ENCODE measurements at regions not wholly inside any gene's neighbourhood (a gene's known extent, or its start where the extent isn't known, plus 50 kb on each side); places are given as distances from the start of the nearest gene placed in this dataset.
"Not testable (repeated sequence)": the region's sequence is repeated elsewhere in the genome, so short reads cannot be mapped to it uniquely, and the experiment has no call there.

DNA sequence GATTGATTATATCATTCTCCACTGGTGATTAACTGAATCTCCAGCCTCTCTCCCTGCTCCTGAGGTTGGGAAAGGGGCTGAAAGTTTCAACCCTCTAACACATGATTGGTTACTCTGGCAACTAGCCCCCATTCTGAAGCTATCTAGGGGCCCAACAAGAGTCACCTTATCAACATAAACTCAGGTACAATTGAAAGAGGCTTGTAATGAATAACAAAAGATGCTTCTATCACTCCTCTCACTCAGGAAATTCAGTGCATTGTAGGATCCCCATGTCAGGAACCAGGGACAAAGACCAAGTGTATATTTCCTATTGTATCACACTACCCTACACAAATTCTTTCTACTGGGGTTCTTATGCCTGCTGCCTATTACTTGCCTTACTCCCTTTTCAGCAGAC, 123.9 kb upstream of the SLC13A1 start:
- H3K27ac ChIP-seq, result no peak overlapping the region
- H3K9me3 ChIP-seq, result no peaks in the 10 kb centered on the region
- intact Hi-C loops (cut with DNase I), result no loop called here
- H3K4me3 ChIP-seq, result no peak overlapping the region
- no peaks in the 10 kb centered on the region for H3K4me1 ChIP-seq
- H3K27me3 ChIP-seq, result no peaks in the 10 kb centered on the region
- no peaks in the 10 kb centered on the region for H3K36me3 ChIP-seq
- no peak for DNase-seq (ENCODE audit: low spot score in 2 of 2)
- no peak for TF ChIP-seq CTCF (IDR thresholded peaks at IDR 0.05)

- H3K36me3 ChIP-seq; H3K27me3 ChIP-seq; H3K27ac ChIP-seq; H3K9me3 ChIP-seq; intact Hi-C loops (cut with DNase I); DNase-seq (ENCODE audit: low spot score in 2 of 2); H3K4me3 ChIP-seq; H3K4me1 ChIP-seq: not testable (repeated sequence)
Measured at GRCh38 chr7:123321578-123321977, 121.8 kb upstream of the SLC13A1 start.

GRCh38 chr7:123319911-123320310, 120.1 kb upstream of the SLC13A1 start:
- no peak for DNase-seq (ENCODE audit: low spot score in 2 of 2)
- intact Hi-C loops (cut with DNase I), result no loop called here
- Histone ChIP-seq H3K36me3 (no peaks in the 10 kb centered on the region), H3K27me3 (no peaks in the 10 kb centered on the region), H3K4me3 (no peak overlapping the region), H3K4me1 (no peaks in the 10 kb centered on the region), H3K9me3 (no peaks in the 10 kb centered on the region), H3K27ac (no peak overlapping the region)
- no peak for TF ChIP-seq CTCF (IDR thresholded peaks at IDR 0.05)

DNA sequence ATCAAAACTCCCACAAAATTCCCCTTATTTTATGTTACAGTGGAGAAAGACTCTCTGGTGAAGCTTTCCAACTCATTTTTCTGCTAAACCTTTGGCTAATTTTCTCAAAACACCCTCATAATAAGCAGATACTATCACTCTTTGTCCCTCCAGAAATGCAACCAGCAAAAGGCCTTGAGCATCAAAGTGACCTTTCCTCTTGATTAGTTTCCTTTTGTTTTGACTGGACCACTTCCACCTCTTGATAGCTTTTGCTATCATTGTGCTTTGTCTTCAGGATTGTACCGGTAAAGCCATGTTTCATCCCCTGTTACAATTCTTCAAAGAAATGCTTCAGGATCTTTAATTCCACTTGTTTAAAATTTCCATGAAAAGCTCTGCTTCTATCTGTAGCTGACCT, 115.1 kb upstream of the SLC13A1 start:
- H3K4me3 ChIP-seq, result no peak overlapping the region
- H3K9me3 ChIP-seq, result no peaks in the 10 kb centered on the region
- DNase-seq (ENCODE audit: low spot score in 2 of 2), result no peak
- no peaks in the 10 kb centered on the region for H3K27me3 ChIP-seq
- no peak for TF ChIP-seq CTCF (IDR thresholded peaks at IDR 0.05)
- intact Hi-C loops (cut with DNase I), result no loop called here
- H3K4me1 ChIP-seq, result no peaks in the 10 kb centered on the region
- no peak overlapping the region for H3K27ac ChIP-seq
- no peaks in the 10 kb centered on the region for H3K36me3 ChIP-seq

- no peak for DNase-seq (ENCODE audit: low spot score in 2 of 2)
- Histone ChIP-seq H3K36me3 (no peaks in the 10 kb centered on the region), H3K27ac (no peak overlapping the region), H3K4me3 (no peak overlapping the region), H3K9me3 (no peaks in the 10 kb centered on the region), H3K4me1 (no peaks in the 10 kb centered on the region), H3K27me3 (no peaks in the 10 kb centered on the region)
- intact Hi-C loops (cut with DNase I), result no loop called here
- TF ChIP-seq CTCF (IDR thresholded peaks at IDR 0.05), result no peak
Measured at GRCh38 chr7:123308254-123308951, 108.6 kb upstream of the SLC13A1 start.

- Histone ChIP-seq H3K9me3 (no peaks in the 10 kb centered on the region), H3K4me3 (no peak overlapping the region), H3K4me1 (no peaks in the 10 kb centered on the region), H3K27me3 (no peaks in the 10 kb centered on the region), H3K36me3 (no peaks in the 10 kb centered on the region), H3K27ac (no peak overlapping the region)
- TF ChIP-seq CTCF (IDR thresholded peaks at IDR 0.05), result no peak
- intact Hi-C loops (cut with DNase I), result no loop called here
- no peak for DNase-seq (ENCODE audit: low spot score in 2 of 2)
Measured at GRCh38 chr7:123305840-123306375, 106.1 kb upstream of the SLC13A1 start.

Data from ascending aorta (tissue), 2 donors.